Hippocampal formation (tissue), 2 donors: ENCODE measurements at regions not wholly inside any gene's neighbourhood (a gene's known extent, or its start where the extent isn't known, plus 50 kb on each side); places are given as distances from the start of the nearest gene placed in this dataset.
"Not testable (repeated sequence)": the region's sequence is repeated elsewhere in the genome, so short reads cannot be mapped to it uniquely, and the experiment has no call there.

ENCODE experiments used
- DNase-seq, 2 donors: peaks; one replicate each; lab custom pipeline; 2025; lab: John Stamatoyannopoulos, UW

GRCh38 chr4:82077471-82077995, 296.3 kb downstream of the HNRNPD start:
- DNase-seq, result not testable (repeated sequence)

- no peak for DNase-seq
Observed at GRCh38 chr4:82076809-82077208, 297.0 kb downstream of the HNRNPD start.

- DNase-seq, result no peak
Observed at GRCh38 chr4:82076359-82076758, 297.4 kb downstream of the HNRNPD start.

- DNase-seq, result no peak
Observed at GRCh38 chr4:82071951-82072350, 301.8 kb downstream of the HNRNPD start.

- DNase-seq, result no peak
Observed at GRCh38 chr4:82069883-82070638, 303.7 kb downstream of the HNRNPD start.

GRCh38 chr4:82063017-82063416, 310.8 kb downstream of the HNRNPD start:
- no peak for DNase-seq

GRCh38 chr4:82057990-82058544, 315.7 kb downstream of the HNRNPD start:
- DNase-seq, result no peak

GRCh38 chr4:82055156-82055555, 318.6 kb downstream of the HNRNPD start:
- DNase-seq, result no peak

- no peak for DNase-seq
Observed at GRCh38 chr4:82053396-82053795, 320.4 kb downstream of the HNRNPD start.

- DNase-seq, result no peak
Observed at GRCh38 chr4:82050796-82051195, 323.0 kb downstream of the HNRNPD start.

- DNase-seq, result no peak
Observed at GRCh38 chr4:82049294-82049693, 324.5 kb downstream of the HNRNPD start.

GRCh38 chr4:82047731-82048130, 326.1 kb downstream of the HNRNPD start:
- DNase-seq, result no peak

GRCh38 chr4:82046796-82047195, 327.0 kb downstream of the HNRNPD start:
- DNase-seq, result no peak

- no peak for DNase-seq
Observed at GRCh38 chr4:82045267-82045666, 328.5 kb downstream of the HNRNPD start.

- DNase-seq, result peak; percentile 53 to 60
Observed at GRCh38 chr4:82044141-82044993, 329.4 kb downstream of the HNRNPD start.

- no peak for DNase-seq
Observed at GRCh38 chr4:82043809-82044137, 330.0 kb downstream of the HNRNPD start.

- no peak for DNase-seq
Observed at GRCh38 chr4:82043081-82043808, 330.5 kb downstream of the HNRNPD start.

- DNase-seq, result no peak
Observed at GRCh38 chr4:82042042-82042441, 331.7 kb downstream of the HNRNPD start.

- DNase-seq, result no peak
Observed at GRCh38 chr4:82038936-82039335, 334.9 kb downstream of the HNRNPD start.

- DNase-seq, result no peak
Observed at GRCh38 chr4:82036181-82036580, 337.6 kb downstream of the HNRNPD start.

GRCh38 chr4:82034878-82035277, 338.9 kb downstream of the HNRNPD start:
- DNase-seq, result no peak

- no peak for DNase-seq
Observed at GRCh38 chr4:82033862-82034261, 339.9 kb downstream of the HNRNPD start.
